KMS-11 (cell line): ENCODE measurements at regions not wholly inside any gene's neighbourhood (a gene's known extent, or its start where the extent isn't known, plus 50 kb on each side); places are given as distances from the start of the nearest gene placed in this dataset.

Experiments used
- H2AFZ ChIP-seq: fragments of 200-600 bp; sonication (generic); 2 replicates; pipeline ENCODE4 v1.6.1; 2016; ENCODE audit warnings: antibody characterized with exemption, mixed run types, low read depth
- H3K27ac ChIP-seq: fragments of 200-600 bp; sonication (generic); 2 replicates; pipeline ENCODE4 v1.6.1; 2016; ENCODE audit warnings: mild to moderate bottlenecking, mixed run types
- H3K27me3 ChIP-seq: fragments of 200-600 bp; sonication (generic); 2 replicates; pipeline ENCODE4 v1.6.1; 2017; ENCODE audit warnings: mild to moderate bottlenecking, low read depth, mixed run types, moderate library complexity; ENCODE audit not compliant: insufficient read depth
- H3K36me3 ChIP-seq: fragments of 200-600 bp; sonication (generic); 2 replicates; pipeline ENCODE4 v1.6.1; 2017; ENCODE audit warnings: mild to moderate bottlenecking, mixed run types; ENCODE audit not compliant: insufficient read depth
- H3K4me1 ChIP-seq: fragments of 200-600 bp; sonication (generic); 2 replicates; pipeline ENCODE4 v1.6.1; 2016; ENCODE audit warnings: mild to moderate bottlenecking, low read depth, mixed run types; ENCODE audit not compliant: poor library complexity, severe bottlenecking
- H3K4me2 ChIP-seq: fragments of 200-600 bp; sonication (generic); 2 replicates; pipeline ENCODE4 v1.7.0; 2016; ENCODE audit warnings: mild to moderate bottlenecking, mixed run types
- H3K4me3 ChIP-seq: fragments of 200-600 bp; sonication (generic); IDR thresholded peaks from 2 replicates; pipeline ENCODE4 v1.6.1; 2017; ENCODE audit warnings: low read depth, low read length, mixed read lengths; ENCODE audit not compliant: insufficient read depth
- H3K79me2 ChIP-seq: fragments of 200-600 bp; sonication (generic); 2 replicates; pipeline ENCODE4 v1.6.1; 2016; ENCODE audit warnings: low read depth, mixed run types; ENCODE audit not compliant: insufficient read depth
- H3K9ac ChIP-seq: fragments of 200-600 bp; sonication (generic); 2 replicates; pipeline ENCODE4 v1.6.1; 2016; ENCODE audit warnings: mild to moderate bottlenecking, mixed run types
- H4K20me1 ChIP-seq: fragments of 200-600 bp; sonication (generic); 2 replicates; pipeline ENCODE4 v1.6.1; 2016; ENCODE audit warnings: mild to moderate bottlenecking, mixed run types; ENCODE audit not compliant: insufficient read depth
- TF ChIP-seq, protein P1 (sequence below): fragments of 200-600 bp; sonication (generic); conservative IDR thresholded peaks from 2 replicates; pipeline ENCODE4 v1.6.1; 2017; ENCODE audit warnings: low read depth, mild to moderate bottlenecking, antibody characterized with exemption, low read length, moderate library complexity, mixed read lengths

DNA sequence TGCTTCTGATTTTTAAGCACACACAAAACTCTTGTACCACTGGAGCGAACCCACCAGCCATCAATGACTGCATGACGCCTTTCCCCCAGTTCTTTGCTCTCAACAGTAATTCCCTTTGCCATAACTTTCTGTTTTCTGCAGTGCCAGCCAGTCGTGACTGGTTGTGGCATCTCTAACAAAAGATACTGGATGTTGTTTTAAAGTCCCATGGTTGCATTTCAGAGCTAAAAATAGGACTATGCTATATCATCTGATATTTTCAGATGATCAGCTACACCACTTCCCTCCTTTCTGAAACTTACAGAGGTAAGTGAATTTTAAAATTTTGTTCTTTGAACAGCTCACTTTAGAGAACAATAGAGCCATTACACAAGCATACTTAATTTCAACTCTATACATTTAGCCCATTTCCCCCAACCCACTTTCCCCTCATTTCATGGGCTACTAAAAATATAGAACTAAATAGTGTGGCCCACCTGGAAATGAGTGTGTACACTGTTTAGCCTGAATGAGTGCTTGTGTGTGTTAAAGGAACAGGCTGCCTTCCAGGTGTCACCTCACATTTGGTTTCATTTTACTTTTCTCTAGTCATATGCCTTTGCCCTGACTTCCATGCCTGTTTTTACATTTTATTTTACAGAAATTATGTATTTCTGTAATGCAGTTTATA lies 136.9 kb upstream of the ZC3H12C start:
- Histone ChIP-seq H3K9ac (peak overlapping the region; percentile 32; the same call in 1 of the 2 replicates), H3K4me1 (peaks cover 96% of the 10 kb centered on the region), H3K4me2 (peak overlapping the region; percentile 91), H3K27me3 (no peaks in the 10 kb centered on the region), H3K36me3 (no peaks in the 10 kb centered on the region), H4K20me1 (no peaks in the 10 kb centered on the region), H3K79me2 (no peaks in the 10 kb centered on the region), H2AFZ (peak overlapping the region; percentile 17; the same call in 1 of the 2 replicates), H3K27ac (peak overlapping the region; percentile 84), H3K4me3 (no peak overlapping the region)
- TF ChIP-seq, protein P1, sequence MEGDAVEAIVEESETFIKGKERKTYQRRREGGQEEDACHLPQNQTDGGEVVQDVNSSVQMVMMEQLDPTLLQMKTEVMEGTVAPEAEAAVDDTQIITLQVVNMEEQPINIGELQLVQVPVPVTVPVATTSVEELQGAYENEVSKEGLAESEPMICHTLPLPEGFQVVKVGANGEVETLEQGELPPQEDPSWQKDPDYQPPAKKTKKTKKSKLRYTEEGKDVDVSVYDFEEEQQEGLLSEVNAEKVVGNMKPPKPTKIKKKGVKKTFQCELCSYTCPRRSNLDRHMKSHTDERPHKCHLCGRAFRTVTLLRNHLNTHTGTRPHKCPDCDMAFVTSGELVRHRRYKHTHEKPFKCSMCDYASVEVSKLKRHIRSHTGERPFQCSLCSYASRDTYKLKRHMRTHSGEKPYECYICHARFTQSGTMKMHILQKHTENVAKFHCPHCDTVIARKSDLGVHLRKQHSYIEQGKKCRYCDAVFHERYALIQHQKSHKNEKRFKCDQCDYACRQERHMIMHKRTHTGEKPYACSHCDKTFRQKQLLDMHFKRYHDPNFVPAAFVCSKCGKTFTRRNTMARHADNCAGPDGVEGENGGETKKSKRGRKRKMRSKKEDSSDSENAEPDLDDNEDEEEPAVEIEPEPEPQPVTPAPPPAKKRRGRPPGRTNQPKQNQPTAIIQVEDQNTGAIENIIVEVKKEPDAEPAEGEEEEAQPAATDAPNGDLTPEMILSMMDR: no peak

DNA sequence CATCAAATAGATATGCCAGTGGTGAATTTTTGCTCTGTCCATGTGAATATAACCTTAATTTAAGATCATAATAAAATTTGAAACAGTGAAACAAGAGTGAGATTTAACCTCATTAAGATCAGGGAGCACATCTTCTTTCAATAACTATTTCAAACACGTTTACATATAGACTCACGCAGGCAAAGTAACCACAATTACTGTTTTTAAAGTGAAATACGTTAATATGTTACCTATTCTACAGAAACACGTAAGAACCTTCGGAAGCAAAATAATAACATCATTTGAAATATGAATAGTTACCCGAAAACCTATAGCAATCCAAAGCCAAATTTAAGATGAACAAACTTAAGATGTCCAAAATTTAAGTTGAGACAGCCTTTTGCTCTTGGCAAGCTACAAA lies 136.2 kb upstream of the ZC3H12C start:
- peak overlapping the region; percentile 84 for H3K27ac ChIP-seq
- no peaks in the 10 kb centered on the region for H4K20me1 ChIP-seq
- H3K4me2 ChIP-seq: peak overlapping the region; percentile 91
- H2AFZ ChIP-seq: peak overlapping the region; percentile 17; the same call in 1 of the 2 replicates
- no peak overlapping the region for H3K4me3 ChIP-seq
- peak overlapping the region; percentile 32; the same call in 1 of the 2 replicates for H3K9ac ChIP-seq
- H3K27me3 ChIP-seq: no peaks in the 10 kb centered on the region
- H3K79me2 ChIP-seq: no peaks in the 10 kb centered on the region
- no peaks in the 10 kb centered on the region for H3K36me3 ChIP-seq
- H3K4me1 ChIP-seq: peaks cover 96% of the 10 kb centered on the region
- TF ChIP-seq, protein P1: no peak

DNA sequence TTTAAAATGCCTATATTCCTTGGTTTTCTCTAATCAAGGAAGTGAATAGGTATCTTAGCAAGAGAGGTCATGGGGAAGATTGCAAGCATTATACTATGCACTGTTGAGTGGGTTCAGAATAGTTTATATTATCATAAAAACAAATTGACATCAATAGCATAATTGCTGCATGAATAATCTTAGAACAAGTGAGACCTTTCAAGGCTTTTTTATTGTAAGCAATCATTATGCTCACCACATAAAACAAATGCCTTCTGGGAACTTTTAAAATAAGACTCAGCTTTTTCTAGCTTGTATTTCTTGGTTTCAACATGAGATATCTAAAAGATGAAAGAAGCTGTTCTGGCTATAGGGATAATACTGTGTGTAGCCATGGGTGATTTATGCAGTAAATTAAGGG lies 135.6 kb upstream of the ZC3H12C start:
- no peaks in the 10 kb centered on the region for H4K20me1 ChIP-seq
- H3K79me2 ChIP-seq: no peaks in the 10 kb centered on the region
- H3K4me2 ChIP-seq: peak overlapping the region; percentile 91; the same call in 1 of the 2 replicates
- H3K27me3 ChIP-seq: no peaks in the 10 kb centered on the region
- no peak overlapping the region for H2AFZ ChIP-seq
- peaks cover 91% of the 10 kb centered on the region for H3K4me1 ChIP-seq
- no peak overlapping the region for H3K9ac ChIP-seq
- H3K27ac ChIP-seq: peak overlapping the region; percentile 84
- TF ChIP-seq, protein P1: no peak
- H3K36me3 ChIP-seq: no peaks in the 10 kb centered on the region
- H3K4me3 ChIP-seq: no peak overlapping the region

DNA sequence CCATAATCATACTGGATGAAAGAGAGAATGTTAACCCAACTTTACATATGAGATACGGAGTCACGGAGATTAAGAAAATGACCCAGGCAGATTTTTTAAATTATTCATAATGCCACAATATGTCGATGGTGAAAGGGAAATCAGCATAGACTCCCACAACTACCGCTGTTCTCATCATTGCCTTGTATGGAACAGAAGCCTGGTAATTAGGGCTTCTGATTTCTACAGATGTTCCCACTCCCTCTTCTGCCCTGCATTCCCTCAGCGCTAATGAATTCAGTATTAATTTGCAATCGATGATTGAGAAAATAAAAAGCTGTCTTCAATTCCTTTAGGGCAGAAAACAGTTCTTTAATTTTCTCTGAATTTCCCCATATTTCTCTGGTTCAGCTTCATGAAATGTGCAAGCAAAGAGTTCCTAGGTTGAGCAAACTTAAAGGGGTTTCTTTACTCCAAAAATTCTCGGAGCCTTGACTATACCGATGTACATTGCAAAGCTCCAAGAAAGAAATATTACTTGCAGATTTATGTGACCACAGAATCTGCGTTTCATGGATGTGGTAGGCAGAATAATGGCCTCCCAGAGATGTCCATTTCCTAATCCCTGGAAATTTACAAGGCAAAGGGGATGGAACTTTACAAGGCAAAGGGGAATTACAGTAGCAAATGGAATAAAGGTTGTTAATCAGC lies 134.9 kb upstream of the ZC3H12C start:
- TF ChIP-seq, protein P1: no peak
- H3K4me3 ChIP-seq: no peak overlapping the region
- H3K79me2 ChIP-seq: no peaks in the 10 kb centered on the region
- H3K9ac ChIP-seq: no peak overlapping the region
- no peaks in the 10 kb centered on the region for H3K36me3 ChIP-seq
- H3K4me2 ChIP-seq: peak overlapping the region; percentile 91; the same call in 1 of the 2 replicates
- H4K20me1 ChIP-seq: no peaks in the 10 kb centered on the region
- no peak overlapping the region for H3K27ac ChIP-seq
- peaks cover 84% of the 10 kb centered on the region for H3K4me1 ChIP-seq
- H3K27me3 ChIP-seq: no peaks in the 10 kb centered on the region
- H2AFZ ChIP-seq: no peak overlapping the region
